HL-60 (cell line): ENCODE measurements at regions not wholly inside any gene's neighbourhood (a gene's known extent, or its start where the extent isn't known, plus 50 kb on each side); places are given as distances from the start of the nearest gene placed in this dataset.

Experiments used
- DNase-seq, 2 experiments: peaks; one replicate each; pipeline ENCODE4 v3.0.0-alpha.2; 2010 to 2020; ENCODE audit warnings: low read depth in 1 of 2, low spot score in 1 of 2
- H3K27ac ChIP-seq: fragments of 250-450 bp; sonication (Bioruptor Pico); replicated peaks from 2 replicates; pipeline ENCODE4 v1.5.1; 2020; ENCODE audit warnings: mild to moderate bottlenecking, moderate library complexity
- H3K27me3 ChIP-seq: fragments of 250-450 bp; sonication (Bioruptor Pico); 2 replicates; pipeline ENCODE4 v1.5.1; 2021; ENCODE audit warnings: mild to moderate bottlenecking, moderate library complexity; ENCODE audit not compliant: insufficient read depth, poor library complexity, severe bottlenecking
- H3K4me3 ChIP-seq: replicated peaks from 2 replicates; pipeline ENCODE4 v1.5.1; 2011; ENCODE audit warnings: mild to moderate bottlenecking, control low read depth, low read length; ENCODE audit not compliant: insufficient read depth
- CTCF ChIP-seq: IDR thresholded peaks from one replicate; pipeline ENCODE4 v1.5.1; 2011; ENCODE audit warnings: low read length, control low read depth, inconsistent platforms; ENCODE audit not compliant: insufficient read depth
- GABPA ChIP-seq: IDR thresholded peaks from 2 replicates; pipeline ENCODE4 v1.6.1; 2012; ENCODE audit warnings: low read depth
- POLR2AphosphoS5 ChIP-seq: IDR thresholded peaks from 2 replicates; pipeline ENCODE4 v1.6.1; 2012; ENCODE audit warnings: low read depth
- REST ChIP-seq: IDR thresholded peaks from 2 replicates; pipeline ENCODE4 v1.6.1; 2012; ENCODE audit warnings: low read depth; ENCODE audit not compliant: insufficient replicate concordance
- SPI1 ChIP-seq: IDR thresholded peaks from 2 replicates; pipeline ENCODE4 v1.6.1; 2012; ENCODE audit warnings: low read depth, mild to moderate bottlenecking, borderline replicate concordance

DNA sequence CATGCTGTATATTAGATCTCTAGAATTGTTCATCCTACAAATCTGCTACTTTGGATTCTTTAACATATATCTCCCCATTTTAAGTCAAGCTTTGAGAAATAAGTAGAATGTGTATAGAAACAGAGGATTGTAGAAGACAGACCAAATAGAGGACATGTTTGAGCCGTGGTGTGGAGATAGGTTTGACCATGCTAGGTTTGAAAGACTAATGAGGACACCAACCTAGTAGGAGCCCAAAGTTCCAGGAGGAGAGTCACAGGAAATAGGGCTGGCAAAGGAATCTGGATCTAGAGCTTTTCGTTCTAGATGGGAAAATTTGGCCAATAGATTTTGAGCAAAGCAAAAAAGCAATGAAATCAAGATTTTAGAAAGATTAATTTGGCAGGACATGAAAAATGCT lies 60.5 kb upstream of the TBX20 start:
- no peak for TF ChIP-seq REST
- TF ChIP-seq GABPA = no peak
- no peak for TF ChIP-seq POLR2AphosphoS5
- TF ChIP-seq SPI1 = no peak
- no peak for TF ChIP-seq CTCF

GRCh38 chr7:35313575-35313974 lies 59.7 kb upstream of the TBX20 start:
- DNase-seq = no peak
- Histone ChIP-seq H3K27me3 (no peaks in the 10 kb centered on the region), H3K4me3 (no peak overlapping the region), H3K27ac (no peak overlapping the region)
- TF ChIP-seq CTCF = no peak
- TF ChIP-seq SPI1 = no peak
- no peak for TF ChIP-seq POLR2AphosphoS5
- no peak for TF ChIP-seq REST
- TF ChIP-seq GABPA = no peak

More for the DNA sequence above, 60.5 kb upstream of the TBX20 start:
- H3K4me3 ChIP-seq = no peak overlapping the region
- H3K27ac ChIP-seq = no peak overlapping the region
- DNase-seq = no peak
- H3K27me3 ChIP-seq = no peaks in the 10 kb centered on the region
